ENCODE measurements at regions not wholly inside any gene's neighbourhood (a gene's known extent, or its start where the extent isn't known, plus 50 kb on each side); places are given as distances from the start of the nearest gene placed in this dataset.

- no peak for DNase-seq (ENCODE audit: low read depth)
- no peak for TF ChIP-seq CTCF (IDR thresholded peaks at IDR 0.05; ENCODE audit: control insufficient read depth, extremely low read depth, insufficient read depth)
- no peak overlapping the region for H3K4me3 ChIP-seq (ENCODE audit: low read depth, low read length)
Observed at GRCh38 chr6:133629970-133630369, 258.9 kb upstream of the TCF21 start.

GRCh38 chr6:133630651-133631050 lies 258.3 kb upstream of the TCF21 start:
- TF ChIP-seq CTCF (IDR thresholded peaks at IDR 0.05; ENCODE audit: control insufficient read depth, extremely low read depth, insufficient read depth), result no peak
- DNase-seq (ENCODE audit: low read depth), result no peak
- no peak overlapping the region for H3K4me3 ChIP-seq (ENCODE audit: low read depth, low read length)

- H3K4me3 ChIP-seq (ENCODE audit: low read depth, low read length), result no peak overlapping the region
- no peak for DNase-seq (ENCODE audit: low read depth)
- TF ChIP-seq CTCF (IDR thresholded peaks at IDR 0.05; ENCODE audit: control insufficient read depth, extremely low read depth, insufficient read depth), result no peak
Observed at GRCh38 chr6:133631421-133631820, 257.5 kb upstream of the TCF21 start.

GRCh38 chr6:133632206-133632605 lies 256.7 kb upstream of the TCF21 start:
- no peak for TF ChIP-seq CTCF (IDR thresholded peaks at IDR 0.05; ENCODE audit: control insufficient read depth, extremely low read depth, insufficient read depth)
- H3K4me3 ChIP-seq (ENCODE audit: low read depth, low read length), result no peak overlapping the region
- no peak for DNase-seq (ENCODE audit: low read depth)

- H3K4me3 ChIP-seq (ENCODE audit: low read depth, low read length), result no peak overlapping the region
- no peak for DNase-seq (ENCODE audit: low read depth)
- TF ChIP-seq CTCF (IDR thresholded peaks at IDR 0.05; ENCODE audit: control insufficient read depth, extremely low read depth, insufficient read depth), result no peak
Observed at GRCh38 chr6:133632906-133633305, 256.0 kb upstream of the TCF21 start.

- H3K4me3 ChIP-seq (ENCODE audit: low read depth, low read length), result no peak overlapping the region
- DNase-seq (ENCODE audit: low read depth), result no peak
- no peak for TF ChIP-seq CTCF (IDR thresholded peaks at IDR 0.05; ENCODE audit: control insufficient read depth, extremely low read depth, insufficient read depth)
Observed at GRCh38 chr6:133634474-133634873, 254.4 kb upstream of the TCF21 start.

- H3K4me3 ChIP-seq (ENCODE audit: low read depth, low read length), result no peak overlapping the region
- no peak for DNase-seq (ENCODE audit: low read depth)
- TF ChIP-seq CTCF (IDR thresholded peaks at IDR 0.05; ENCODE audit: control insufficient read depth, extremely low read depth, insufficient read depth), result no peak
Observed at GRCh38 chr6:133635447-133635846, 253.5 kb upstream of the TCF21 start.
